ENCODE measurements at regions not wholly inside any gene's neighbourhood (a gene's known extent, or its start where the extent isn't known, plus 50 kb on each side); places are given as distances from the start of the nearest gene placed in this dataset.

DNA sequence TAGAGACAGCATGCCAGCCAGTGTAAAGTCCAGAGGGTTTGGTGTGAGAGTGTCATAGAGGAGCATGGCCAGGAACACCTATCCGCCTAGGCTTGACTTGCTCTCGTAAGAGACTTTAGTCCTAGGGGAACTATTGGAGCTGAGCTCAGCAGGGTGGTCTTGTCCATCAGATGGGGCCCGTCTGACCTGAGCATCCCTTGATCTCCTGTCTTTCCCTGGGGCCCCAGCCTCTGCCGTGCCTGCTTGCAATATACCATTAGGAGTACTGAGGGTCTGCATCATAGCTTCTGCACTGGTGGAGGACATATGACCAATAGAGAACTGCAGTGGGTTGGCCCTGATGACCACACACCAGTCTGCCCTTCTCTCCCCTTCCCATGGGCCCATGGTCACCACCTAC lies 251.0 kb downstream of the TUSC1 start:
- no peak for TF ChIP-seq EZH2 (IDR thresholded peaks at IDR 0.05; ENCODE audit: low read length, missing control alignments)
- TF ChIP-seq, protein P1, sequence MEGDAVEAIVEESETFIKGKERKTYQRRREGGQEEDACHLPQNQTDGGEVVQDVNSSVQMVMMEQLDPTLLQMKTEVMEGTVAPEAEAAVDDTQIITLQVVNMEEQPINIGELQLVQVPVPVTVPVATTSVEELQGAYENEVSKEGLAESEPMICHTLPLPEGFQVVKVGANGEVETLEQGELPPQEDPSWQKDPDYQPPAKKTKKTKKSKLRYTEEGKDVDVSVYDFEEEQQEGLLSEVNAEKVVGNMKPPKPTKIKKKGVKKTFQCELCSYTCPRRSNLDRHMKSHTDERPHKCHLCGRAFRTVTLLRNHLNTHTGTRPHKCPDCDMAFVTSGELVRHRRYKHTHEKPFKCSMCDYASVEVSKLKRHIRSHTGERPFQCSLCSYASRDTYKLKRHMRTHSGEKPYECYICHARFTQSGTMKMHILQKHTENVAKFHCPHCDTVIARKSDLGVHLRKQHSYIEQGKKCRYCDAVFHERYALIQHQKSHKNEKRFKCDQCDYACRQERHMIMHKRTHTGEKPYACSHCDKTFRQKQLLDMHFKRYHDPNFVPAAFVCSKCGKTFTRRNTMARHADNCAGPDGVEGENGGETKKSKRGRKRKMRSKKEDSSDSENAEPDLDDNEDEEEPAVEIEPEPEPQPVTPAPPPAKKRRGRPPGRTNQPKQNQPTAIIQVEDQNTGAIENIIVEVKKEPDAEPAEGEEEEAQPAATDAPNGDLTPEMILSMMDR (conservative IDR thresholded peaks at IDR 0.05 in 1 of 2, IDR thresholded peaks at IDR 0.05 in 1 of 2; ENCODE audit: low read depth in 1 of 2, low read length in 2 of 2), result no peak
